Epithelial cell of esophagus (primary cell): ENCODE measurements at regions not wholly inside any gene's neighbourhood (a gene's known extent, or its start where the extent isn't known, plus 50 kb on each side); places are given as distances from the start of the nearest gene placed in this dataset.
A peak's percentile ranks its signal among the peaks of the same experiment; 100 is the strongest.

Experiments used
- DNase-seq: peaks from one replicate; pipeline ENCODE4 v3.0.0; 2010; ENCODE audit warnings: low read depth
- H3K4me3 ChIP-seq: 2 replicates; pipeline ENCODE4 v1.5.1; 2011; ENCODE audit warnings: mild to moderate bottlenecking, low read length, control low read depth
- CTCF ChIP-seq: IDR thresholded peaks from 2 replicates; pipeline ENCODE4 v1.5.1; 2011; ENCODE audit warnings: low read depth, mild to moderate bottlenecking, low read length, control low read depth, inconsistent platforms; ENCODE audit not compliant: insufficient read depth; ENCODE audit errors: missing control alignments

DNA sequence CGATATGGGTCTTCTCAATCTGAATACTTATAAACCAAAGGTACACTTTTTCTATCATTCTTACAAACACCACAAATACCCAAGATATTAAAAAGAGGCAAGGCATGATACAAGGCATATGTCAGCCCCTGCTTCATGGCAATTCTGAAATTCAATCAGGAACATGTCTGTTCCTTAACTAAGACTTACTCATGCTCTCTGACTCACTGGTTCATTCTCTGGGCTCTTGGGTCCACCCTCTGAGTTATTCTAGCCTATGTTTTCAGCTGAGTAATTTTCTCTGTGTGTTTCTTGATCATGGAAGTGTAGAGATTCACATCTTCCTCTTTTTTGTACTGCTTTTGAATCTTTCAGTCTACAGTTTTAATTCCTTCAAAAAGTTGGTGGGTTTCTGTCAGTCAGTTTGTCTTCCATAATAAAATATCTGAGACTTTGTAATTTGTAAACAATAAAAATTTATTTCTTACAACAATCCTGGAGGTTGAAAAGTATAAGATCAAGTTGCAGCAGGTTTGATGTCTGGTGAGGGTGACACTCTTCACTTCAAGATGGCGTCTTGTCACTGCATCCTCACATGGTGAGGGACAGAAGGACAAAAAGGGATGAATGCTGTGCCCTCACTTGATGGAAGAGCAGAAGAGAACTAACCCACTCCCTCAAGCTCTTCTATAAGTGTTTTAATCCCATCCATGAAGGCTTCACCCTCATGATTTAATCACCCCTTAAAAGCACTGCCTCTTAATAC, 211.7 kb downstream of the FAM76B start:
- no peak overlapping the region for H3K4me3 ChIP-seq
- DNase-seq: peak; percentile 93
- TF ChIP-seq CTCF: no peak

DNA sequence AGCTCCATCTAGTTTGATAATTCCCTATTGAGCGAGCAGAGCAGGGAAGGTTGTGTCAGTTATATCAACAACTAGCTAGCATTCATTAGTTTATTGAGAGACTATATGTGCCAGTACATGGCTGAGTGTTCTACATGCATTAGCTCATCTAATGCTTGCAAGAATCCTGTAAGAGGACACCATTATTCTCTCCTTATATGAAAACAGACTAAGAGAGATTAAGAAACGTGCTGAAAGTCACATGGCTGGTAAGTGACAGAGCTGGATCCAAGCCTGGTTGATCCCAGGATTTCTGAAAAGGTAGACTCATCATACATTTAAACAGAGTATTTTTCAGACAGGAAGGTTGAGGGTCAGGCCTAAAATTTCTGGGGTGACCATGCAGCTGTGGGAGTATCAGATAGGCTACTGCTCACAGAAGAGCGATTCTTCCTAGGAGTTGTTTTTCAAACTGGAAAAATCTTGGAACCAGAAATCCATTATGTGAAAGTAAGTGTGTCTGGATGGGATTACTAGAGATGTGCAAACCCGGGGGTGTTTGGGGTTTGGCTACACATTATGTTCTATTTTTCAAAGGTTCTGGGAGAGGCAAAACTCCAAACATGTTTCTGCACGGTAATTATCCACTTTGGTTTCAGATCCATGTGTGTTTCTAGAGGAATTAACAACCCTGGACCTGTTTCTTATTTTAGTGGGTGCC, 213.3 kb downstream of the FAM76B start:
- no peak overlapping the region for H3K4me3 ChIP-seq
- TF ChIP-seq CTCF: no peak
- DNase-seq: no peak

- H3K4me3 ChIP-seq: no peak overlapping the region
- no peak for TF ChIP-seq CTCF
- DNase-seq: no peak
Measured at GRCh38 chr11:95575517-95575916, 214.1 kb downstream of the FAM76B start.

DNA sequence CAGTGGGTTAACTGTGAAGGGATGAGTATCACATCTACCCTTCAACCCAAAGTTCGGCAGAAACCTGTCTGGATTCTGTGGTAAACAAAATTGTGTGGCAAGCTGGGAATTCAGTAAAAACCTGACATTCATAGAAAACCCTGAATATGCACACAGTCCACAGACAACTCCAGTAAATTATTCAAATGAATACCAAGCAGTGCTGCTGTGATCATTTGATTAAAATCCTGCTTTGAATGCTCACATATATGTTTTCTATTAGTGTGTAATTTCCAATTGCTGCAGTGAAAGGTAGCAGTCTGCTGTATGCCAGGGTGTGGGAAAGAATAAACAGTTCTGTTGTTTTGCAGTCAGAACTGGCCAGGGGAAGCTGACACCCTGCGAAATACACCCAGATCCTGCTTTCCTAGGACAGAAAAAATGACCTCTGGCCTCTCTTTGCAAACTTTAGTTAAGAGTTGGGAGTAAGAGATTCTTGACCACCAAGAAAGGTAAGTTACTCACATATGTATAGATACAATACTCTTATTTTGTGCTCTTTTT, 217.8 kb downstream of the FAM76B start:
- no peak overlapping the region for H3K4me3 ChIP-seq
- no peak for DNase-seq
- no peak for TF ChIP-seq CTCF

DNA sequence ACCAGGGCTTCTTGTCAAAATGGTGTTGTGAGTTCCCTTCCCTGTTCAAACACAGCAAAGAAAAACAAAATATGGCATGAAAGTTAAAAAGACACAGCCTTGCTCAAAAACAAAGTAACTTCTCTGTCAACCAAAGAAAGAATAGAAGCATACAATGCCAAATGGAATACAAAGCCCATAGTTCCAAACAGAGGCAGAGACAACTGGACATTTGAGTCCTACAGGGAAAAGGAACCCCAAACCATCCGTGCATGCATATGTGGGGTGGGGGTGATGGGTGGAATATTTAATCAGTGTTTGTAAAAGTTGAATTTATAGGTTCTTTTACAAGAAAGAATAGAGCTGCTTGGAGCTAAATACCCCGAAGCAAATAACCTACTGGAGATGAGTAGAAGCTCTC, 218.7 kb downstream of the FAM76B start:
- DNase-seq: no peak
- no peak for TF ChIP-seq CTCF
- no peak overlapping the region for H3K4me3 ChIP-seq

DNA sequence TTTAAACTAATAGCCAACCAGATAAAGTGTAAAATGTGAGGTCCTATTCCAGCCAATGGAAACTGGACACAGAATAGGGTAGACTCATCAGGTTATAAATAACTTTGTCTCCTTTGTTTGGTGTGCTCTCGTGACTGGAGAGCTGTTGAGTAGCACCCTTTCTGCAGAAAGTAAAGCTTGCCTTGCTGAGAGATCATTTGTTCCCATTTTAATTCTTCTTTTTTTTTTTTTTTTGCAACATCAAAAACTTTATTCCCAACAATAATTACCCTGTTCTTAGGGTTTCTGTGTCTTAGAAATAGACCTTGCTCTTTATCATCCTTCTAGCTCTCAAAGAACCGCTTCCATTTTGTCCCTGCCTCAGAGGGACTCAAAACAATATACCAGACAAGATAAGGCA, 220.4 kb downstream of the FAM76B start:
- H3K4me3 ChIP-seq: no peak overlapping the region
- no peak for DNase-seq
- no peak for TF ChIP-seq CTCF

GRCh38 chr11:95568281-95568680, 221.3 kb downstream of the FAM76B start:
- H3K4me3 ChIP-seq: no peak overlapping the region
- TF ChIP-seq CTCF: no peak
- DNase-seq: no peak
